Spleen (tissue), 7 donors: ENCODE measurements at regions not wholly inside any gene's neighbourhood (a gene's known extent, or its start where the extent isn't known, plus 50 kb on each side); places are given as distances from the start of the nearest gene placed in this dataset.

Source experiments
- CTCF ChIP-seq, 11 experiments: fragments of 200-600 bp in 7 of 11; fragments of 450-650 bp in 4 of 11; sonication (generic) in 4 of 11; IDR thresholded peaks in 8 of 11; conservative IDR thresholded peaks in 3 of 11; 1 replicate in 7 of 11; 2 replicates in 4 of 11; pipeline versions ENCODE4 v1.4.0 to v1.8.0; 2016 to 2021; ENCODE audit warnings: antibody characterized with exemption in 11 of 11, inconsistent platforms in 4 of 11, mild to moderate bottlenecking in 1 of 11
- POLR2A ChIP-seq, 3 donors: fragments of 450-650 bp; IDR thresholded peaks; one replicate each; pipeline ENCODE4 v1.5.1; 2017; ENCODE audit warnings: antibody characterized with exemption in 3 of 3, mild to moderate bottlenecking in 1 of 3
- donor health status: DM: no; HTN: no; CAD: no; lungs with moderate emphysema.
- donor health status: DM: no; HTN: no; CAD: no.
- donor health status: DM: no; HTN: no; CAD: no.

GRCh38 chr17:77611791-77612502 lies 346.6 kb upstream of the TNRC6C start:
- TF ChIP-seq POLR2A (IDR thresholded peaks at IDR 0.05): no peak
- TF ChIP-seq CTCF (IDR thresholded peaks at IDR 0.05 in 8 of 11, conservative IDR thresholded peaks at IDR 0.05 in 3 of 11): no peak
